SU-DHL-6 (cell line): ENCODE measurements at regions not wholly inside any gene's neighbourhood (a gene's known extent, or its start where the extent isn't known, plus 50 kb on each side); places are given as distances from the start of the nearest gene placed in this dataset.

Experiments
- H2AFZ ChIP-seq: fragments of 200-600 bp; sonication (generic); 2 replicates; pipeline ENCODE4 v1.6.1; 2014; ENCODE audit warnings: low read depth, mild to moderate bottlenecking, moderate library complexity, mixed read lengths, antibody characterized with exemption, low read length; ENCODE audit not compliant: severe bottlenecking
- H3F3A ChIP-seq: fragments of 200-600 bp; shearing (Covaris generic); 2 replicates; pipeline ENCODE4 v1.6.0; 2016; ENCODE audit warnings: antibody characterized with exemption, mild to moderate bottlenecking; ENCODE audit not compliant: insufficient read depth
- H3K27ac ChIP-seq: fragments of 200-600 bp; sonication (generic); 2 replicates; pipeline ENCODE4 v1.5.1; 2016; ENCODE audit warnings: low read depth, mild to moderate bottlenecking, low read length, moderate library complexity, mixed read lengths
- H3K27me3 ChIP-seq: fragments of 200-600 bp; sonication (generic), shearing (Covaris generic); 2 replicates; pipeline ENCODE4 v1.6.0; 2014; ENCODE audit warnings: mild to moderate bottlenecking, low read length
- H3K36me3 ChIP-seq: fragments of 200-600 bp; sonication (generic); 2 replicates; pipeline ENCODE4 v1.6.1; 2014; ENCODE audit warnings: mild to moderate bottlenecking, low read length, mixed read lengths
- H3K4me2 ChIP-seq: fragments of 300-600, 200-600 bp; shearing (Covaris generic), sonication (generic); 2 replicates; pipeline ENCODE4 v1.6.0; 2014; ENCODE audit warnings: low read length, low read depth, mild to moderate bottlenecking; ENCODE audit not compliant: poor library complexity, severe bottlenecking
- H3K4me3 ChIP-seq: fragments of 200-600 bp; sonication (generic); 2 replicates; pipeline ENCODE4 v1.5.1; 2014; ENCODE audit warnings: antibody characterized with exemption, low read length, mild to moderate bottlenecking, mixed read lengths; ENCODE audit not compliant: insufficient read depth, poor library complexity, severe bottlenecking
- H3K79me2 ChIP-seq: fragments of 200-600 bp; sonication (generic); 2 replicates; pipeline ENCODE4 v1.6.1; 2014; ENCODE audit warnings: mild to moderate bottlenecking, low read length, moderate library complexity; ENCODE audit not compliant: insufficient read depth
- H3K9ac ChIP-seq: fragments of 200-600 bp; sonication (generic); 2 replicates; pipeline ENCODE4 v1.7.0; 2014; ENCODE audit warnings: mild to moderate bottlenecking, low read length
- H3K9me2 ChIP-seq: fragments of 200-600 bp; sonication (generic); replicated peaks from 2 replicates; pipeline ENCODE4 v1.6.1; 2014; ENCODE audit warnings: low read length; ENCODE audit not compliant: insufficient read depth
- H3K9me3 ChIP-seq: fragments of 200-600 bp; sonication (generic); 2 replicates; pipeline ENCODE4 v1.6.1; 2014; ENCODE audit warnings: low read length, mixed read lengths; ENCODE audit not compliant: insufficient read depth
- H4K20me1 ChIP-seq: fragments of 200-600 bp; sonication (generic); 2 replicates; pipeline ENCODE4 v1.6.1; 2014; ENCODE audit warnings: low read depth, mild to moderate bottlenecking, antibody characterized with exemption, low read length, moderate library complexity, mixed read lengths
- CTCF ChIP-seq: fragments of 200-600 bp; sonication (generic); IDR thresholded peaks from one replicate; pipeline ENCODE4 v1.5.1; 2017; ENCODE audit warnings: antibody characterized with exemption, mild to moderate bottlenecking, low read length, moderate library complexity; ENCODE audit not compliant: insufficient read depth, poor library complexity, severe bottlenecking
- EZH2phosphoT487 ChIP-seq: fragments of 200-600 bp; sonication (generic), shearing (Covaris generic); conservative IDR thresholded peaks from 2 replicates; pipeline ENCODE4 v1.6.1; 2018; ENCODE audit warnings: mild to moderate bottlenecking, antibody characterized with exemption, low read length, moderate library complexity, mixed read lengths

GRCh38 chr7:142533920-142534319 is 215.4 kb upstream of the PRSS1 start:
- TF ChIP-seq CTCF = no peak
- no peak for TF ChIP-seq EZH2phosphoT487
- no peaks in the 10 kb centered on the region for H3K9me3 ChIP-seq
- H3K4me2 ChIP-seq = no peak overlapping the region
- no peaks in the 10 kb centered on the region for H3K9me2 ChIP-seq
- no peak overlapping the region for H3K4me3 ChIP-seq
- H4K20me1 ChIP-seq = no peaks in the 10 kb centered on the region
- H3K36me3 ChIP-seq = no peaks in the 10 kb centered on the region
- no peak overlapping the region for H2AFZ ChIP-seq
- no peaks in the 10 kb centered on the region for H3F3A ChIP-seq
- no peaks in the 10 kb centered on the region for H3K27me3 ChIP-seq
- H3K27ac ChIP-seq = no peak overlapping the region
- H3K79me2 ChIP-seq = no peaks in the 10 kb centered on the region
- H3K9ac ChIP-seq = no peak overlapping the region

GRCh38 chr7:142529591-142529990 is 219.7 kb upstream of the PRSS1 start:
- TF ChIP-seq EZH2phosphoT487 (no peak), CTCF (no peak)
- no peak overlapping the region for H2AFZ ChIP-seq
- no peaks in the 10 kb centered on the region for H3K36me3 ChIP-seq
- no peaks in the 10 kb centered on the region for H3K27me3 ChIP-seq
- no peak overlapping the region for H3K4me2 ChIP-seq
- H3K4me3 ChIP-seq = no peak overlapping the region
- no peaks in the 10 kb centered on the region for H3K9me2 ChIP-seq
- no peak overlapping the region for H3K27ac ChIP-seq
- no peaks in the 10 kb centered on the region for H3F3A ChIP-seq
- no peak overlapping the region for H3K9ac ChIP-seq
- H3K79me2 ChIP-seq = no peaks in the 10 kb centered on the region
- H4K20me1 ChIP-seq = no peaks in the 10 kb centered on the region
- no peaks in the 10 kb centered on the region for H3K9me3 ChIP-seq

- H3K4me3 ChIP-seq = no peak overlapping the region
- no peaks in the 10 kb centered on the region for H3F3A ChIP-seq
- H3K9me2 ChIP-seq = no peaks in the 10 kb centered on the region
- H4K20me1 ChIP-seq = no peaks in the 10 kb centered on the region
- no peaks in the 10 kb centered on the region for H3K79me2 ChIP-seq
- H3K27me3 ChIP-seq = no peaks in the 10 kb centered on the region
- H2AFZ ChIP-seq = no peak overlapping the region
- TF ChIP-seq EZH2phosphoT487 (no peak), CTCF (no peak)
- H3K9me3 ChIP-seq = no peaks in the 10 kb centered on the region
- H3K9ac ChIP-seq = no peak overlapping the region
- no peak overlapping the region for H3K27ac ChIP-seq
- no peak overlapping the region for H3K4me2 ChIP-seq
- no peaks in the 10 kb centered on the region for H3K36me3 ChIP-seq
These were observed 220.5 kb upstream of the PRSS1 start for GRCh38 chr7:142528608-142529408.
